Fibroblast of lung (primary cell): ENCODE measurements at regions not wholly inside any gene's neighbourhood (a gene's known extent, or its start where the extent isn't known, plus 50 kb on each side); places are given as distances from the start of the nearest gene placed in this dataset.

Experiments
- DNase-seq, 2 donors: peaks; one replicate each; pipeline versions ENCODE4 v3.0.0 to v3.0.0-alpha.2; 2010; ENCODE audit warnings: low read depth in 2 of 2
- H2AFZ ChIP-seq: 2 replicates; pipeline ENCODE4 v1.5.1; 2012; ENCODE audit warnings: low read length, control low read depth, inconsistent platforms
- H3K27ac ChIP-seq: 2 replicates; pipeline ENCODE4 v1.5.1; 2011; ENCODE audit warnings: low read length, control low read depth; ENCODE audit not compliant: insufficient read depth
- H3K27me3 ChIP-seq: 2 replicates; pipeline ENCODE4 v1.5.1; 2011; ENCODE audit warnings: mild to moderate bottlenecking, low read length; ENCODE audit not compliant: control insufficient read depth, insufficient read depth
- H3K36me3 ChIP-seq: 2 replicates; pipeline ENCODE4 v1.5.1; 2011; ENCODE audit warnings: low read length; ENCODE audit not compliant: control insufficient read depth, insufficient read depth
- H3K4me1 ChIP-seq: 2 replicates; pipeline ENCODE4 v1.5.1; 2011; ENCODE audit warnings: low read length; ENCODE audit not compliant: control insufficient read depth, insufficient read depth; ENCODE audit errors: extremely low read depth
- H3K4me2 ChIP-seq: 2 replicates; pipeline ENCODE4 v1.5.1; 2011; ENCODE audit warnings: low read length, control low read depth; ENCODE audit not compliant: insufficient read depth; ENCODE audit errors: extremely low read depth
- H3K4me3 ChIP-seq, 4 experiments: fragments of 200-600 bp in 1 of 4; sonication (generic) in 1 of 4; replicated peaks in 1 of 4; 2 replicates each; pipeline ENCODE4 v1.5.1; 2011 to 2016; ENCODE audit warnings: low read length in 4 of 4, low read depth in 3 of 4, mild to moderate bottlenecking in 3 of 4, control low read depth in 2 of 4, inconsistent platforms in 1 of 4, mixed read lengths in 1 of 4; ENCODE audit not compliant: insufficient read depth in 1 of 4; ENCODE audit errors: control extremely low read depth in 1 of 4
- H3K79me2 ChIP-seq: 2 replicates; pipeline ENCODE4 v1.5.1; 2012; ENCODE audit warnings: mild to moderate bottlenecking, low read length, inconsistent platforms; ENCODE audit not compliant: control insufficient read depth, insufficient read depth
- H3K9ac ChIP-seq: 2 replicates; pipeline ENCODE4 v1.5.1; 2011; ENCODE audit warnings: mild to moderate bottlenecking, low read length, control low read depth; ENCODE audit not compliant: insufficient read depth
- H3K9me3 ChIP-seq: 2 replicates; pipeline ENCODE4 v1.5.1; 2012; ENCODE audit warnings: low read depth, low read length; ENCODE audit not compliant: control insufficient read depth, insufficient read depth
- H4K20me1 ChIP-seq: 2 replicates; pipeline ENCODE4 v1.5.1; 2011; ENCODE audit warnings: low read length; ENCODE audit not compliant: control insufficient read depth, insufficient read depth; ENCODE audit errors: extremely low read depth
- EZH2 ChIP-seq: IDR thresholded peaks from 2 replicates; pipeline ENCODE4 v1.5.1; 2012; ENCODE audit warnings: low read length, control low read depth, mild to moderate bottlenecking; ENCODE audit errors: missing control alignments
- TF ChIP-seq, protein P1 (sequence below), 2 donors: IDR thresholded peaks in 1 of 2; conservative IDR thresholded peaks in 1 of 2; 1 replicate in 1 of 2; 2 replicates in 1 of 2; pipeline ENCODE4 v1.5.1; 2011 to 2012; ENCODE audit warnings: low read length in 2 of 2, control low read depth in 1 of 2, inconsistent platforms in 1 of 2, low read depth in 1 of 2, mild to moderate bottlenecking in 1 of 2

DNA sequence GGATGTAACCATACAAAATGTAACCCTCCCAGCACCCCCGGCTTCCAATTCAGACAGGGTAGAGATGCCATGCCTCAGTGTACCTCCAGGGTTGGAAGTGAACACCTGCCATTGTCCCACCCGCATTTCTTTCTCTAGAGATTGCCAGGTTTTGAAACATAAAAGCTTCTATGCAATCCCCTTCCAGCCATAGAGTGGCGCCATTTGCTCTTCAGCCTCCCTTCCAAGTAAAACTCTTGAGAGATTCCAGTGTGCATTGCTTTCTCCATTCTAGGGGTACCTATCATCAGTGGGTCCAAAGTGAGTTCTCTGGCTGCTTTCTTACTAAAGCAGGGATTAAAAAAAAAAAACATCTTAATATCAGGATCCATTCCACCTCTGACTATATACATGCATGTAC, 133.1 kb upstream of the RPL38 start:
- no peaks in the 10 kb centered on the region for H3K4me1 ChIP-seq
- H3K4me3 ChIP-seq = no peak overlapping the region
- no peaks in the 10 kb centered on the region for H3K36me3 ChIP-seq
- H3K9ac ChIP-seq = no peak overlapping the region
- no peaks in the 10 kb centered on the region for H3K27me3 ChIP-seq
- TF ChIP-seq, protein P1, sequence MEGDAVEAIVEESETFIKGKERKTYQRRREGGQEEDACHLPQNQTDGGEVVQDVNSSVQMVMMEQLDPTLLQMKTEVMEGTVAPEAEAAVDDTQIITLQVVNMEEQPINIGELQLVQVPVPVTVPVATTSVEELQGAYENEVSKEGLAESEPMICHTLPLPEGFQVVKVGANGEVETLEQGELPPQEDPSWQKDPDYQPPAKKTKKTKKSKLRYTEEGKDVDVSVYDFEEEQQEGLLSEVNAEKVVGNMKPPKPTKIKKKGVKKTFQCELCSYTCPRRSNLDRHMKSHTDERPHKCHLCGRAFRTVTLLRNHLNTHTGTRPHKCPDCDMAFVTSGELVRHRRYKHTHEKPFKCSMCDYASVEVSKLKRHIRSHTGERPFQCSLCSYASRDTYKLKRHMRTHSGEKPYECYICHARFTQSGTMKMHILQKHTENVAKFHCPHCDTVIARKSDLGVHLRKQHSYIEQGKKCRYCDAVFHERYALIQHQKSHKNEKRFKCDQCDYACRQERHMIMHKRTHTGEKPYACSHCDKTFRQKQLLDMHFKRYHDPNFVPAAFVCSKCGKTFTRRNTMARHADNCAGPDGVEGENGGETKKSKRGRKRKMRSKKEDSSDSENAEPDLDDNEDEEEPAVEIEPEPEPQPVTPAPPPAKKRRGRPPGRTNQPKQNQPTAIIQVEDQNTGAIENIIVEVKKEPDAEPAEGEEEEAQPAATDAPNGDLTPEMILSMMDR (conservative IDR thresholded peaks at IDR 0.05 in 1 of 2, IDR thresholded peaks at IDR 0.05 in 1 of 2; ENCODE audit: low read depth in 1 of 2, low read length in 2 of 2) = no peak
- TF ChIP-seq EZH2 = no peak
- H3K79me2 ChIP-seq = no peaks in the 10 kb centered on the region
- H3K27ac ChIP-seq = no peak overlapping the region
- H4K20me1 ChIP-seq = peaks cover 2% of the 10 kb centered on the region
- H3K9me3 ChIP-seq = no peaks in the 10 kb centered on the region
- DNase-seq = no peak
- no peak overlapping the region for H2AFZ ChIP-seq
- H3K4me2 ChIP-seq = no peak overlapping the region

DNA sequence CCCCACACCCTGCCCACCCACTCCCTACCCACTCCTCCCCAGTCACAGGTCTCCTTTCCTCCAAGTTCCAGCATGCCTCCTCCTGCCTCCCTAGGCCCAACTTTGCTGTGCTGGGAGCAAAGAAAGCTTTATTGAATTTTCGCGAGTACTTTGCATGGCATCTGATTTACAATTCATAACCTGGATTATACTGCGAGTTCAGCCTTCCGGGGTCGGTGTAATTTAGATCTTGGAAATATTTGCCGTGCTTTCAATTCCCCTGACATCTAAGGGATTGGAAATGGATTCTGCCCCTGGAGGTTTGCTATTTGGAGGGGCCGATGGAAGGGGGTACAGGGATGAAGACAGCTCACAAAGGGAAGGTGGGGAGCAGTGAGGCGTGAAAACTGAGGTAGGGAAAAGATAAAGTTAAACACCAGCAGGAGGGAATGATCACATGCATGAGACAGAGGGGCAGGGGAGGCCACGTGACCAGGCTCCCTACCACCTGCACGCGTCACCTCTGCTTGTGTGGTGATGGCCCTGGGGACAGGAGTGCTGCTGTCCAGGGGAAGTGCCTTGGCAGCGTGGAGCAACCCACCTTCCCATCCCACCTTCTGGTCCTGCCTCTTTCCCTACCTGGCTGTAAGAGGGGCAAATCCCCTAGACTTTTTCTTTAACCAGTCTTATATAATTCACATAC, 132.3 kb upstream of the RPL38 start:
- Histone ChIP-seq H3K9me3 (no peaks in the 10 kb centered on the region), H3K36me3 (no peaks in the 10 kb centered on the region), H3K4me1 (no peaks in the 10 kb centered on the region), H4K20me1 (peaks cover 2% of the 10 kb centered on the region), H3K4me2 (no peak overlapping the region), H2AFZ (no peak overlapping the region), H3K27me3 (no peaks in the 10 kb centered on the region), H3K79me2 (no peaks in the 10 kb centered on the region), H3K4me3 (no peak overlapping the region), H3K9ac (no peak overlapping the region), H3K27ac (no peak overlapping the region)
- TF ChIP-seq EZH2 = no peak
- TF ChIP-seq, protein P1 (conservative IDR thresholded peaks at IDR 0.05 in 1 of 2, IDR thresholded peaks at IDR 0.05 in 1 of 2; ENCODE audit: low read depth in 1 of 2, low read length in 2 of 2) = no peak
- no peak for DNase-seq

DNA sequence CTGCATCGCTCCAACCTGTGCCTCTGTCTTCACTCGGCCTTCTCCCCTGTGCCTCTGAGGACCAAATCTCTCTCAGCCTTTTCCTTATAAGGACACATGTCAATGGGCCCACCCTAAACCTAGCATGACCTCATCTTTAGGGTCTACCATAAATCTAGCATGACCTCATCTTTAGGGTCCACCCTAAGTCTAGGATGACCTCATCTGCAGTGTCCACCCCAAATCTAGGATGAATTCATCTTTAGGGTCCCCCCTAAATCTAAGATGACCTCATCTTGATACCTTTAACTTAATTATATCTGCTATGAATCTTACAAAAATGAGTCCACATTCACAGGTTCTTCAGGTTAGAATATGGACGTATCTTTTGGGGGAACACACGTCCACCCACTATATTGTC, 131.1 kb upstream of the RPL38 start:
- no peak overlapping the region for H3K27ac ChIP-seq
- TF ChIP-seq EZH2 = no peak
- TF ChIP-seq, protein P1 (conservative IDR thresholded peaks at IDR 0.05 in 1 of 2, IDR thresholded peaks at IDR 0.05 in 1 of 2; ENCODE audit: low read depth in 1 of 2, low read length in 2 of 2) = no peak

More for the DNA sequence above, 131.1 kb upstream of the RPL38 start:
- DNase-seq = no peak
- Histone ChIP-seq H3K27me3 (no peaks in the 10 kb centered on the region), H3K79me2 (no peaks in the 10 kb centered on the region), H2AFZ (no peak overlapping the region), H3K4me3 (no peak overlapping the region), H3K4me2 (no peak overlapping the region), H3K4me1 (no peaks in the 10 kb centered on the region), H4K20me1 (peaks cover 2% of the 10 kb centered on the region), H3K36me3 (no peaks in the 10 kb centered on the region), H3K9me3 (peaks cover 1% of the 10 kb centered on the region), H3K9ac (no peak overlapping the region)
